ENCODE measurements at regions not wholly inside any gene's neighbourhood (a gene's known extent, or its start where the extent isn't known, plus 50 kb on each side); places are given as distances from the start of the nearest gene placed in this dataset.

- DNase-seq, result no peak
Observed at GRCh38 chr9:99327667-99328066, 105.6 kb downstream of the SEC61B start.

GRCh38 chr9:99335280-99335679 lies 113.2 kb downstream of the SEC61B start:
- no peak for DNase-seq

GRCh38 chr9:99336005-99336404 lies 113.9 kb downstream of the SEC61B start:
- no peak for DNase-seq

DNA sequence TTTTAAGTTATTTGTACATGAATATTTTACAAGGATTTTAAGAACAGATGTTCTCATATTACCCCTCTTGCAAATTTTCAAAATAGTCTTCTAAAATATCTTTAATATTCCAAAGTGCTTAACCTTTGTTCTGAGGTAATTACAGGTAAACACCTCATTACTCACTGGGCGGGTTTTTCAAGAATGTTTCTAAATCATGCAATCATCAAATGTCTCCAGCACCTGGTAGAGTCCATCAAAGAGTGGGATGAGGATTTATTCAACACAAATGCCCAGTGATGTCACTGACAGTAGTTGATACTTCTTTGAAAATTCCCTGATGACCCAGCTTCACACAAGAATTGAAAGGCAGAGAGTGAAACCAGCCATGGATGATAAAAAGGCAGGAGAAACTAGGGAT lies 114.4 kb downstream of the SEC61B start:
- no peak for DNase-seq

GRCh38 chr9:99340281-99340680 lies 118.2 kb downstream of the SEC61B start:
- DNase-seq, result peak; percentile 68

- no peak for DNase-seq
Observed at GRCh38 chr9:99341686-99342085, 119.6 kb downstream of the SEC61B start.

- no peak for DNase-seq
Observed at GRCh38 chr9:99345451-99345850, 123.4 kb downstream of the SEC61B start.

DNA sequence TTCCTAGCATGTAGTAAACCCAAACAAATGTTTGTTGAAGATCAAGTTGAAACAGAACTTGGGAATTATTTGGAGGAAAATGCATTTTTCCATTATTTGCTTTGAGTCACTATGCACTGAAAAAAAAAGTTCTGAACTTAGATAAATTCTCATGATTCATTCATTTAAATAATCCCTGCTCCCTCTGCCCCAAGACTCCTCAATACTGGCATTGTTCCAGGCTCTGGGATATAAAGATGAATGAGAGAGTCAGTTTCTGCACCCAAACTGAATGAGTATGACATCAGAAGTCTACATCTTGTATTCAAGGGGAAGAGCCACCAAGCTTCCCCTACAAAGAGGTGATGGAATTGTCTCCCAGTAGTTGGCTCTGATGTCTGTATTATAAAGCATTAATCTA lies 123.9 kb downstream of the SEC61B start:
- DNase-seq, result peak; percentile 92

GRCh38 chr9:99347568-99347967 lies 125.5 kb downstream of the SEC61B start:
- DNase-seq, result no peak

GRCh38 chr9:99348289-99348688 lies 126.2 kb downstream of the SEC61B start:
- DNase-seq, result no peak

GRCh38 chr9:99349870-99350269 lies 127.8 kb downstream of the SEC61B start:
- no peak for DNase-seq

DNA sequence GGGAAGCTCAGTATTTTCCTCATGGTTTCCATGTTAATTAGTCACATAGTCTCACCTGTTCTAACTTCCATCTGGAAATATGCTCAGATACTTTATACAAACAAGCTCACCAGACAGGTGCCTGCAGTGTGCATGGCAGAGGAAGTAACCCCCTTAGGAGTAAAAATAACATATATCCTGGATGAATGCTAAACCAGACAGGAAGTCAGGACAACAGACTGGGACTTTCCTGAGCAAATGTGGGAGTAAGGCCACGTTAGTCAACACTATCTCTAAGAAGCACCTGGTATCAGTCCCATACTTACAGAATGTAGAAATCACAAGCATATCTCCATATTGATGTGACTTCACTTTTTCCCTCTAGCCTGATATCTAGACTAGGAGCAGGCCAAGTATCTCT lies 128.4 kb downstream of the SEC61B start:
- DNase-seq, result no peak

GRCh38 chr9:99351647-99352046 lies 129.6 kb downstream of the SEC61B start:
- no peak for DNase-seq

- peak; percentile 14 for DNase-seq
Observed at GRCh38 chr9:99352826-99353225, 130.7 kb downstream of the SEC61B start.

GRCh38 chr9:99353408-99353807 lies 131.3 kb downstream of the SEC61B start:
- DNase-seq, result peak; percentile 74

- DNase-seq, result no peak
Observed at GRCh38 chr9:99354104-99354503, 132.0 kb downstream of the SEC61B start.

DNA sequence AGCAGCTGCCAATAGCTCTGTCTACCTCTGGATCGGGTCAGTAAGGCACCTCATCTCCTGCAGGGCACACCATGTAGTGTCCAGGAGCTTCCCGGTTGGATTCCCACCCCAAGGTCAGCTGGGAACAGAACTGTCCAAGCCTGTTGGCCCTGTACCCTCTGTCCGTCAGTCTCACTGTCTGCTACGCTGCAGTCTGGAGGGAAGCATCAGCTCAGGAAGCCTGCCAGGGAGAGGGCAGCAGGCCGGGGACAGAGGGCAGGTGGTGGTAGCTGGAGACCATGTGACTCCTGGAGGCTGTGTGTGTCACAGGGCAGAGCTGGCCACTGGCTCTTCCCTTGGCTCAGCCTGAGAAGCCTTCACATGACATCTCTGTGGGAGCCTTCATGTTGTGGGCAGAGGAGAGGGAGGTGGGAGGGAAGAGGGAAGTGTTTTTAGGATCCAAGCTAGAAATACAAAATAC lies 134.5 kb downstream of the SEC61B start:
- DNase-seq, result no peak

- DNase-seq, result no peak
Observed at GRCh38 chr9:99357575-99357974, 135.5 kb downstream of the SEC61B start.

GRCh38 chr9:99358668-99359067 lies 136.6 kb downstream of the SEC61B start:
- DNase-seq, result no peak

GRCh38 chr9:99359336-99359735 lies 137.3 kb downstream of the SEC61B start:
- no peak for DNase-seq

DNA sequence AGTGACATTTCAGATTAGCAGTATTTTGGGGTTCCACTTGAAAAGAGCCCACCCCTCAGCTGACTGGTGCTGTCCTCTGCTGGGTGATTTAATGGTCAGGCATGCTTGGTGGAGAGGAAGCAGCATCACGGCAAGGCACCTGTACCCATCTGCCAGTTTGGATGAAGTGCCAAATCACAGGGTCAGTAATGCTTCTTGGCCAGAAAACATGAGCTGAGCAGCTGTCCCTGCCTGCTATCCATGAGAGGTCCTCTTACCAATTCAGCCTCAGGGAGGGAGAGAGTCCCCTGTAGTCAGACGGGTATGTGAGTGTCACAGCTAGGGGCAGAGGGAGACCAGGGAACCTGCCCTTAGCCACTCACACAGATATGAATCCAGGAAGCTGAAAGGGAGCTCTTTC lies 137.9 kb downstream of the SEC61B start:
- DNase-seq, result no peak

DNA sequence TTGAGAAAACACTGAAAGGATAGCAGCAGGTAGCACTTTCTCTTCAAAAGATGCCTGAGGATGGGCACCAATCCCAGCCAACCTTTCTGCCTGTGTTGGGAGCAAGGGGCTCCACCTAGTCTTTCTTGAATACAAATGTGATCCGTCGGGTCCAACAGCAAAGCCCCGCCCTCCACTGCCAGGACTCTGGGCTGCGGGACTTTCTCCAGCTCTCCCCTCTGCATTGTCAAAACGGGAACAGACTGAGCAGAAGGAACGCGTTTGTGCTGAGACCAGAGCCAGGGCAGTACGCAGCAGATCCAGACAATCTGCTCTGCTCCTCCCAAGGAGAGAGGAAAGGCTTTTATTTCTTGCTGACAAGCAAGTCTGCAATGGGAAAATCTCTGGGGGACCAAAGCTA lies 139.7 kb downstream of the SEC61B start:
- DNase-seq, result no peak

- DNase-seq, result no peak
Observed at GRCh38 chr9:99362321-99362720, 140.2 kb downstream of the SEC61B start.

DNA sequence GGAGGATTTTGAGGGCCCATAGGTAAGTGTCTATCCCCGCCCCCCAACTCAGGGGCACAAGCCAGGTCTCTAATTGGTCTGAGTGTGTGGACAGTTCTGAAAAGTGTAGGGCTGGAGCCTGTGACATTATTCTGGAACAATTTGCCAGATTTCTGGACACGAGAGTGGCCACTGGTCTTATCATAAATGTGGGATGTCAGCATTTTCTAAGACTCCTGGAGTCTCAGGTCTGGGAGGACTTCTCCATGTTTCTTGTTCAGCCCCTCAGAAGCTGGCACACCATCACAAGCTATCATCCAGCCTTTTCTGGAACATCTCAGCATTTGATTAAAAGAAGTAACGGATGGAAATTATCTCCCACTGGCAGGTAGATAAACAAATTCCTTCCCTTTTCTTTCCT lies 141.4 kb downstream of the SEC61B start:
- DNase-seq, result no peak

- DNase-seq, result peak; percentile 85
Observed at GRCh38 chr9:99365233-99365980, 143.3 kb downstream of the SEC61B start.

All from fibroblast of skin of back (primary cell).